ENCODE measurements at regions not wholly inside any gene's neighbourhood (a gene's known extent, or its start where the extent isn't known, plus 50 kb on each side); places are given as distances from the start of the nearest gene placed in this dataset.

- TF ChIP-seq, protein P1, sequence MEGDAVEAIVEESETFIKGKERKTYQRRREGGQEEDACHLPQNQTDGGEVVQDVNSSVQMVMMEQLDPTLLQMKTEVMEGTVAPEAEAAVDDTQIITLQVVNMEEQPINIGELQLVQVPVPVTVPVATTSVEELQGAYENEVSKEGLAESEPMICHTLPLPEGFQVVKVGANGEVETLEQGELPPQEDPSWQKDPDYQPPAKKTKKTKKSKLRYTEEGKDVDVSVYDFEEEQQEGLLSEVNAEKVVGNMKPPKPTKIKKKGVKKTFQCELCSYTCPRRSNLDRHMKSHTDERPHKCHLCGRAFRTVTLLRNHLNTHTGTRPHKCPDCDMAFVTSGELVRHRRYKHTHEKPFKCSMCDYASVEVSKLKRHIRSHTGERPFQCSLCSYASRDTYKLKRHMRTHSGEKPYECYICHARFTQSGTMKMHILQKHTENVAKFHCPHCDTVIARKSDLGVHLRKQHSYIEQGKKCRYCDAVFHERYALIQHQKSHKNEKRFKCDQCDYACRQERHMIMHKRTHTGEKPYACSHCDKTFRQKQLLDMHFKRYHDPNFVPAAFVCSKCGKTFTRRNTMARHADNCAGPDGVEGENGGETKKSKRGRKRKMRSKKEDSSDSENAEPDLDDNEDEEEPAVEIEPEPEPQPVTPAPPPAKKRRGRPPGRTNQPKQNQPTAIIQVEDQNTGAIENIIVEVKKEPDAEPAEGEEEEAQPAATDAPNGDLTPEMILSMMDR (IDR thresholded peaks at IDR 0.05), result no peak
- TF ChIP-seq POLR2AphosphoS5 (IDR thresholded peaks at IDR 0.05) (no peak), POLR2A (IDR thresholded peaks at IDR 0.05) (no peak)
Measured at GRCh38 chrX:65601126-65601525, 66.3 kb upstream of the MSN start.
